ENCODE measurements at regions not wholly inside any gene's neighbourhood (a gene's known extent, or its start where the extent isn't known, plus 50 kb on each side); places are given as distances from the start of the nearest gene placed in this dataset.
"Not testable (repeated sequence)": the region's sequence is repeated elsewhere in the genome, so short reads cannot be mapped to it uniquely, and the experiment has no call there.

DNA sequence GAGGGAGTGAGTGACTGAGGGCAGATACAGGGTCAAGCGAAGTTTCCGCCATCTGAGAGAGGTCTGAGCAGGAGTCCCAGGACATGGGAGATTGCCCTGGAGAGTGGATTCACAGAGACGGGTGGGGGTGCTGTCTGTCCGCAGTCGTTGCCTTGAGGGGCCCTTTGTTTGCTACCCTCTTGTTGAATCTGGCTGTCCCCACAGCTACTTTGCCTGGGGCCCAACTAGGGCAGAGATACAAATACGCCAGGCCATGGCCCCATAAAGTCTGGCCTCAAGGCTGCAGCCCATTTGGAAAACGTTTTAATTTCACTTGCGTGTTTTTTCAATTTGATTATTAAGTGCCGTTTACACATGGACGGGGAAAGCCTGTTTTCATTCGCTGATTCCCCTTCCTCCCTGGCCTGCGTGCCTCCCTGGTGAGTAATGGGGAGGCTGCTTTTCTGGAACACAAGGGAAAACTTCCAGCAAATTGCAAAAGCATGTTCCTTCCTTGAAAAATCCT lies 134.4 kb downstream of the SMIM20 start:
- DNase-seq, result no peak

GRCh38 chr4:26048950-26049349 lies 134.9 kb downstream of the SMIM20 start:
- no peak for DNase-seq

GRCh38 chr4:26049447-26049846 lies 135.4 kb downstream of the SMIM20 start:
- DNase-seq, result no peak

GRCh38 chr4:26050212-26050643 lies 136.2 kb downstream of the SMIM20 start:
- DNase-seq, result no peak

GRCh38 chr4:26050671-26051070 lies 136.7 kb downstream of the SMIM20 start:
- no peak for DNase-seq

GRCh38 chr4:26051240-26051639 lies 137.2 kb downstream of the SMIM20 start:
- DNase-seq, result no peak

DNA sequence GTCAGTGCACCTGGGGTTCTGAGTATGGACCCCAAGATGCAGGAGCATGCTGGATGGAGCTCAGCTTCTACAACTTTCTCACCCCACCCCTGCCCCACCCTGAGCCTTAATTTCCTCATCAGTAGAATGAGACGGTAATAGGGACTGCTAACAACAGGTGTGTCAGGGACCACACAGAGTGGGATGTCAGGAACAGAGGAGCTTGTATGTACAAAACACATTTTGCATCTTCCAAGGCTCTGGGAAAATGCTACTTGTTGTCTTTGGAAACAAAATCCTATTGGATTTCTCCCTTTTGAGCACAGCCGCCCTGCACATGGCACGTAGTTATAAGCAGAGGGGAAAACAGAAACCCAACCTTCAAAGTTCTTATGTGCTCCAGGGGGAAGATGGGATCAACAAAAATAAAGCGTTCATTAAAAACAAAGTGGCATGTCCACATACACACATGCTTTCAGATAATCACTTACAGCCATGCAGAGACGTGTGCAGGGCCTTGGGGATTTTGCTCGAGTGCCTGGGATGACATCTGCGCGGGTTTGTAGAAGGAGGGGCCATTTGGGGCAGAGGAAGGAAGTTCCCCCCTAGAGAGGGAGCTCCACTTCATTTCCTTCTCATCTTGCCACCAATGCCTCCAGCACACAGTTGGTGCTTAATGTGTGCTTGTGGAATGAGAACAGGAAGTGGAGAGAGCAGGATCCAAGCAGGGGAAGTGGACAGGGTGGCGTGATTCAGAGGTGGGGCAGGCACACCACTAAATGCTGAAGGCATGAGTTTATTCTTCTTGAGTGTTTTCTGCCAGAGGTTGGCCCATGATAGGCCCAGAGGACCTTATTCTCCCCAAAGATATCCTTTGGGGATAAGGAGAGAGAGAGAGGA lies 138.9 kb downstream of the SMIM20 start:
- no peak for DNase-seq

GRCh38 chr4:26053761-26054160 lies 139.7 kb downstream of the SMIM20 start:
- no peak for DNase-seq

DNA sequence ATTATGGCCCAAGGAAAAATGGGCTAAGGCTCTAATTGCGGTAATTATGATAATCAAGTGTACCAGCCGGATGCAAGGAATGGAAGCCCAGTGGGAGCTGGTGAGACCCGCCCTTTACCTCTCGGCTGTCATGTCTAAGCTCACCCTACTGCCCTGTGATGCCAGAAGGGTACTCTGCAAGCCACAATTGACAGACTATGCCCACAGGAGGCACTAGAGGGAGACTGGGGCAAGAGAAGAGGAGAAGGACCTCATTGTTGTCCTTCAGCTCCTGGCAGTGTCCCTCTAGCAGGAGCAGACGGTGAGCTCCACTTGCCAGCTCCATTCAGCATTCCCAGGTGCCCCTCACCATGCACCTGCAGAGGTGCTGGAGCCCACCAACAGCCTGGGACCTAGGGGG lies 141.8 kb downstream of the SMIM20 start:
- DNase-seq, result no peak

GRCh38 chr4:26056406-26056805 lies 142.4 kb downstream of the SMIM20 start:
- no peak for DNase-seq

- not testable (repeated sequence) for DNase-seq
Observed at GRCh38 chr4:26057839-26058238, 143.8 kb downstream of the SMIM20 start.

DNA sequence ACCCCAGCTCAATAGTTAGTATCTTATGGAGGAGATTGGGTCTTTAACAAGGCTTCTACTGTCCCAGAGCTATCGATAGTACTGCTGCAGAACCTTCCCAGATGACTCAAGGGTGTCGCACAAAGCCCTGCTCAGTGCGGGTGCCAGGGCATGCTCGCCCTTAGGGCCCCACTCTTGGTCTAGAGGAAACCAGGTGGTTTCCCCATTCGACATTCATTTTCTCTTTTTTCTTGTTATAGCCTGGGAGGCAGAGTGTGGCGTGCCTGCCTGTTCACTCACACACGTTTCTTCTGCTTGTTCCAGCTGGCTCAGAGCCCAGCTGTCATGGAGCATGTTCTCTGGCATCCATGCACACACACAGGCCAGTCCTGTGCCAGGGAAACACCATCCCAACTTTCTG lies 144.5 kb downstream of the SMIM20 start:
- no peak for DNase-seq

DNA sequence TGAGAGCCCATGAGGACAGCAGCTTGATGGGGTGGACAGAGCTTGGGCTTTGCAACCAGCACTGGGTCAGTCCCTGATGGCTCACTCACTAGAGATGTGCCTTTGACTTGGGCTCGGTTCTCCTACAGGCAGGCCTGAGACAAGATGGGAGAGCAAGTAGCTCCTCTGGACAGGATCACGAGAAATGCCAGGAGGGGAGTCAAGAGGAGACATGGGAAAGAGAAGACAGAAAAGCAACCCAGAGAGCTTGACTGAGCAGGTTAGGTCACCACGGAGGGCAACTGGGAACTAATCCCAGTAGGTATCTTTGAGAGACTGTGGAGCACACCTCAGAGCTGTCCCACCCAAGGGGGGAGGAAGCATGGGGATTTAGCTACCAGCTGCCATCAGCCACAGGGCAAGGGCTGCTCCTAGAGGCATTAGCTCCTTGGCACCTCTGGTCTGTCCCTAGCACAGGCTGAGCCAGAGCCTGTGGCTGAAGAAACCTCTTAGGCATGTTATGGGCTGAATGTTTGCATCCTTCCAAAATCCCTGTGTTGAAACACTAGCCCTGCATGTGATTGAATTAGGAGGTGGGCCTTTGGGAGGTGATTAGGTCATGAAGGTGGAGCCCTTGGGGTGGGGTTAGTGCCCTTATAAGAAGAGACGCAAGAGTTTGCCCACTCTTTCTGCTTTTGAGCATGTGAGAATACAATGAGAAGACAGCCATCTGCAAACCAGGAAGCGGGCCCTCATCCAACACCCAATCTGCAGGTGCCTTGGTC lies 145.6 kb downstream of the SMIM20 start:
- no peak for DNase-seq

GRCh38 chr4:26060286-26060685 lies 146.3 kb downstream of the SMIM20 start:
- no peak for DNase-seq

DNA sequence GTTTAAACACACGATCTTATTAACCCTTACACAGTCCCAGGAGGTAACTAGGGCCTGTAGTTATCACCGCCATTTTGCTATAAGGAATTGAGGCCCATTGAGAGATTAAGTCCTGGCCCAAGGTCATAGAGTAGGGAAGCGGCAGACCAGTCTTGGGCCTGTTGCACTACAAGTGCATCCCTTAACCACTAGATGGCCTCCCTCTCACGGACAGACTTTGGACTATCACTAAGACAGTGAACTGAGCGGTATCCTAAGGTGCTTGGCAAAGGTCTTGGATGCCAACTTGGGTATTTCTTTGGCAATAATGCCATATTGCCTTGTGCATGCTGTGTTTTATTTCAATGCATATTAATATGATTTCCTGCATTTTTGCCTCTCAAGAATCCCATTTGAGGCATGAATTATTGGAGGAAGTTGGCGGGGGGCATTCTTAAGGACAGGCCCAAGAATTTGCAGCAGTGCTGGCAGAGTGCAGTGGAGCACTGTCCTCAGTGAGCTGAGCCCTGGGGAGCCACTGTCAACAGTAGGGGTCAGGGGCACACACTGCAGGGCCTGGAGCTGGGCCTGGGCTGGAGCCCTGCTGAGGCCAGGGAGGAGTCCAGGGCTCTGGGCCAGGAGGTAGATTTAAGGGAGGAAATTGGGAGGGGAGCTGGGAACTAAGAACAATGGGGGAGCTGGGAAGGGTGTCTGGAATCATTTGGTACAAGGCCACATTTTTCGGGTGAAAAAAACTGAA lies 147.4 kb downstream of the SMIM20 start:
- DNase-seq, result peak; percentile 3

DNA sequence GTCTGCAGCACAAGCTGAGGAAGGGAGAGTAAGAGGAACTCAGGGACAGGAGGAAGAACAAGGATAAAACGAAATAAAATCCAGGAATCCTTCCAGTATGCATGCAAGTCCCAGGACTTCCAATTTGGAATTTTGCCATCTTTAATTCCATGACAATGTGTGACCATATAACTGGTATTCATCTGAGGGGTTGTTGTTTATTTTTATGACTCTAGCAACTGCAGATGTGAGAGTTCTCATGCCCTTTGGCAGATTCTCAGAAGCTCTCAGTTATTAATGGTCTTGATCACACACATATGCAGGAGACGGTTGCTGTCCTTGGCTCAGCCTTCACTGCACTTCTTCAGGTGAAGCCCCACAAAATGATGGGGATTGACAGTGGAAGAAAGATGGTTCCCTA lies 148.2 kb downstream of the SMIM20 start:
- no peak for DNase-seq

GRCh38 chr4:26064009-26064408 lies 150.0 kb downstream of the SMIM20 start:
- DNase-seq, result not testable (repeated sequence)

DNA sequence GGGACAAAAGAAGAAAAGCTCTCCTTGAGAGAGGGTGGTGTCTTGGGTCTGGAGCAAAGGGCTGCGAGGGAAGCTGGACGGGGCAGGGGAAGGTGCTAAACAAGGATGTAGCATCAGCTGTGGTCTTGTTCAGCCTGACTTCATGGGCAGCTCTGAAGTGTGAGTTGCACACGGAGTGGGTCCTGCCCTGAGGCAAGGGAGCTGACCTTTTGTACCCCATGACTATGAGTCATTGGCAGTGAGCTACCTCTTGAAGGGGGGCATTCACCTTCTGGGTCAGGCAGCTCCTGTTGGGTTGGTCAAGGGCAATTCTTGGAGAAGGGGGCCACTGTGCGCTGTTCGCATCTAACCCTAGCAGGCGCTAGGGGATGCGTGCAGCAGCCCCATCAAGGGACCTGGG lies 151.8 kb downstream of the SMIM20 start:
- no peak for DNase-seq

GRCh38 chr4:26067035-26067434 lies 153.0 kb downstream of the SMIM20 start:
- DNase-seq, result no peak

DNA sequence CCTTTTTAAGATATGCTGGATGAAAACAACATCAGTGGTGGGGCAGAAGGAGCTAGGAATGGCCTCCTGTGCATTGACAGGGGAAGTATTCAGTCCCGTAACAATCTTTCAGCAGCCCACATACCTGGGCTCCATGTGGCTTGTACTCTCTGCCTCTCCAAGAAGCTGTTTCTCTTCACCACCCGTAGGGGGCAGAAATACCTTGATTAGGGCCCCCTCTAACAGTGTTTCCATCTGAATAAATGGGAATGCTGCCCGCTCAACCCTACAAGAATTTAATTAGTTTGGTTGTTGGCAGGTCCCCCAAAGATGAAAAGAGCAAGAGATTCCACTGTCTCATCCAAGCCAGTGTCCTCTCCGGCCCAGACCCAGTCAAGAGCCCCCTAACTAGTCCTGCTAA lies 155.2 kb downstream of the SMIM20 start:
- peak; percentile 1 for DNase-seq

DNA sequence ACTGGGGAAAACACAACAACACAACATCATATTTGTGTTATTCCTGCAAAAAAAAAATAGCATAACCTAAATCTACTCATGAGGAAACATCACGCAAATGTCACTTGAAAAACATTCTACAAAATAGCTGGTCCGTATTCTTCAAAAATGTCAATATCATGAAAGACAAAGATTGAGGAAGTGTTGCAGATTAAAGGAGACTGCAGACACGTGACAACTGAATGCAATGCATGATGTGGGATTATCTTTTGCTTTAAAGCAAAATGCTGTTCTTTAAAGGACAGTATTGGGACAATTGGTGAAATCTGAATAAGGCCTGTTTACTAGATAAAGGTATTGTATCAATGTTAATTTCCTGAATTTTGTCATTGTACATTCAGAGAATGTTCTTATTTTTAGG lies 157.7 kb downstream of the SMIM20 start:
- DNase-seq, result no peak

DNA sequence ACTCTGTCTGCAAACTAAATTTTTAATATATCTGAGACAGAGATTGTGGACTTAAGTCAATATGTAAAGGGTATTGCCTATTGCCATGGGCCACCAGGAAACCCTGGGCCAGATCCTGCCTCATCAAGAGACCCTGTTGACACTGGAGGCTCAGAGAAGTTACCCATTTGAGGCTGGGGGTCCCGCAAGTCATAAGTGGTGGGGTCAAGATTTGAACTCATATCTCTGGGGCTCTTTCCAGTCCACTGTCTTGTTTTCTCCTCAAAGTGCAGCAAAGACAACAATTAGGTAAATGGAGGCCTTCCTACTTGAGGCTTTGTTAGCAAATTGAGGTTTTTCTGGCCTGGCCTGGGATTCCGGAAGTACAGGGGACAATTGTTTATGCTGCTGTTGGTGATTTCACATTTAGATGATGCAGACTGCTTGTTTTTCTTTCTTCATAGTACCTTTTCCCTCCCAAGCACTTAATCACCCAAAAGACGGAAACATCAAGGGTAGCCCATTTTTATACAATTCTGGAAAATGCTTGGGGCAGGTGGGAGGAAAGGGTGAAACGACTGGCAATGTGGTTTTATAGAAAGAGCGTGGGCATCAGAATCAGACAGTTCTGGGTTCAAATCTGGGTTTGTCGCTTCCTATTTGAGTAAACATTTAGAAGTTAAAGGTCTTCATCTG lies 160.0 kb downstream of the SMIM20 start:
- DNase-seq, result no peak

All from NCI-H526 treated with DMSO at 0.1 percent for 48 hours (cell line).